ENCODE measurements at regions not wholly inside any gene's neighbourhood (a gene's known extent, or its start where the extent isn't known, plus 50 kb on each side); places are given as distances from the start of the nearest gene placed in this dataset.
A peak's percentile ranks its signal among the peaks of the same experiment; 100 is the strongest.

DNA sequence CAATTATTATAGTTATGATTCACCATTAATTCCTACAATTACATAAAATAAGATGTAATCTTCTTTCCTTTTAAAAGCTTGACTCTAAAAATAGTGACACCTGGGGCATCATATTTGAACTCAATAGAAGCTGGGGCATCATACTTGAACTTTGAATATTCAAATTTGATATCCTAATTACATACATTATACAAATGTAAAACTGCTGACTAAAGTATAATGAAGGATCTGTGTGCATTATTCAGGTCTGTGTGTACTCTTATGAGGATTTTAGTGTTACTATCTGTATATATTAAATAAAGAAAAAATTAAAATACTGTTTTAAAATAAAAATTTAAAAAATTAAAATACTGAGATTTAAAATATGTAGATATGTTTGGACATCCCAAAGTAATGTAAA is 696.9 kb upstream of the FBXO33 start:
- no peaks in the 10 kb centered on the region for H3K27me3 ChIP-seq (ENCODE audit: low read length)
- no peak overlapping the region for H3K4me3 ChIP-seq (ENCODE audit: insufficient read depth, low read length, poor library complexity, severe bottlenecking)
- H3K79me2 ChIP-seq (ENCODE audit: insufficient read depth, low read length): no peaks in the 10 kb centered on the region
- no peak overlapping the region for H3K9ac ChIP-seq (ENCODE audit: low read length)
- no peak overlapping the region for H3K4me2 ChIP-seq (ENCODE audit: low read depth, low read length, poor library complexity, severe bottlenecking)
- H3K9me3 ChIP-seq (ENCODE audit: insufficient read depth, low read length): peaks cover 8% of the 10 kb centered on the region; the same call in 1 of the 2 replicates
- H3K27ac ChIP-seq (ENCODE audit: low read depth, low read length): no peak overlapping the region
- no peak overlapping the region for H2AFZ ChIP-seq (ENCODE audit: low read depth, low read length, severe bottlenecking)
- H3F3A ChIP-seq (ENCODE audit: insufficient read depth): peaks cover 7% of the 10 kb centered on the region; the same call in 1 of the 2 replicates
- TF ChIP-seq EZH2phosphoT487 (conservative IDR thresholded peaks at IDR 0.05; ENCODE audit: low read length): no peak
- TF ChIP-seq, protein P1, sequence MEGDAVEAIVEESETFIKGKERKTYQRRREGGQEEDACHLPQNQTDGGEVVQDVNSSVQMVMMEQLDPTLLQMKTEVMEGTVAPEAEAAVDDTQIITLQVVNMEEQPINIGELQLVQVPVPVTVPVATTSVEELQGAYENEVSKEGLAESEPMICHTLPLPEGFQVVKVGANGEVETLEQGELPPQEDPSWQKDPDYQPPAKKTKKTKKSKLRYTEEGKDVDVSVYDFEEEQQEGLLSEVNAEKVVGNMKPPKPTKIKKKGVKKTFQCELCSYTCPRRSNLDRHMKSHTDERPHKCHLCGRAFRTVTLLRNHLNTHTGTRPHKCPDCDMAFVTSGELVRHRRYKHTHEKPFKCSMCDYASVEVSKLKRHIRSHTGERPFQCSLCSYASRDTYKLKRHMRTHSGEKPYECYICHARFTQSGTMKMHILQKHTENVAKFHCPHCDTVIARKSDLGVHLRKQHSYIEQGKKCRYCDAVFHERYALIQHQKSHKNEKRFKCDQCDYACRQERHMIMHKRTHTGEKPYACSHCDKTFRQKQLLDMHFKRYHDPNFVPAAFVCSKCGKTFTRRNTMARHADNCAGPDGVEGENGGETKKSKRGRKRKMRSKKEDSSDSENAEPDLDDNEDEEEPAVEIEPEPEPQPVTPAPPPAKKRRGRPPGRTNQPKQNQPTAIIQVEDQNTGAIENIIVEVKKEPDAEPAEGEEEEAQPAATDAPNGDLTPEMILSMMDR (IDR thresholded peaks at IDR 0.05; ENCODE audit: insufficient read depth, low read length, poor library complexity, severe bottlenecking): no peak
- peaks cover 3% of the 10 kb centered on the region; the same call in 1 of the 2 replicates for H3K36me3 ChIP-seq (ENCODE audit: low read length)
- H3K9me2 ChIP-seq (replicated peaks; ENCODE audit: insufficient read depth, low read length): no peaks in the 10 kb centered on the region
- no peaks in the 10 kb centered on the region for H4K20me1 ChIP-seq (ENCODE audit: low read depth, low read length)

DNA sequence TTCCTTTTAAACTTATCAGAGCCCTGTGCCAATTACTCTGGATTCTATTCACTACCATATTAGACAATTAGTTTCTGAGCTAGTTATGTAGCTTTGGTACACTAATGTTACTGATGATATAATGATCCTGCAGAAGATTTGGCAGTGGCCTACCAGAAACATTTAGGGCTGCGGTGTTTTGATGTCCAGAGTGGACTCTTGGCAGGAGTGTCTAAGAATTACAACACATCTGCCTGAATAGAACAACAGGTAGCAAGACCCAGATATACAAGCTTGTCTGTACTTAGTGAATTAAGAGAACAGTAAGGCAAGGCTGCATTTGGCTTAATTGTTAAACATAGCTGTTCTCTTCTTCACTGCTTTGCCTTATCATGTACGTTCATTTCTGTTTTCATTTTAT is 691.6 kb upstream of the FBXO33 start:
- no peaks in the 10 kb centered on the region for H3K9me2 ChIP-seq (replicated peaks; ENCODE audit: insufficient read depth, low read length)
- no peaks in the 10 kb centered on the region for H3K27me3 ChIP-seq (ENCODE audit: low read length)
- TF ChIP-seq, protein P1 (IDR thresholded peaks at IDR 0.05; ENCODE audit: insufficient read depth, low read length, poor library complexity, severe bottlenecking): no peak
- no peak for TF ChIP-seq EZH2phosphoT487 (conservative IDR thresholded peaks at IDR 0.05; ENCODE audit: low read length)
- H3K9me3 ChIP-seq (ENCODE audit: insufficient read depth, low read length): 0 out of 2 replicates have a peak, but pooled peaks cover 4% of the 10 kb centered on the region
- no peaks in the 10 kb centered on the region for H3K79me2 ChIP-seq (ENCODE audit: insufficient read depth, low read length)
- no peaks in the 10 kb centered on the region; the same call in 1 of the 2 replicates for H3K36me3 ChIP-seq (ENCODE audit: low read length)
- H3K27ac ChIP-seq (ENCODE audit: low read depth, low read length): peak overlapping the region; percentile 98
- H3K4me2 ChIP-seq (ENCODE audit: low read depth, low read length, poor library complexity, severe bottlenecking): peak overlapping the region; percentile 70
- H4K20me1 ChIP-seq (ENCODE audit: low read depth, low read length): no peaks in the 10 kb centered on the region
- H3F3A ChIP-seq (ENCODE audit: insufficient read depth): peaks cover 28% of the 10 kb centered on the region
- H3K9ac ChIP-seq (ENCODE audit: low read length): peak overlapping the region; percentile 58
- no peak overlapping the region for H3K4me3 ChIP-seq (ENCODE audit: insufficient read depth, low read length, poor library complexity, severe bottlenecking)
- H2AFZ ChIP-seq (ENCODE audit: low read depth, low read length, severe bottlenecking): peak overlapping the region; percentile 67

DNA sequence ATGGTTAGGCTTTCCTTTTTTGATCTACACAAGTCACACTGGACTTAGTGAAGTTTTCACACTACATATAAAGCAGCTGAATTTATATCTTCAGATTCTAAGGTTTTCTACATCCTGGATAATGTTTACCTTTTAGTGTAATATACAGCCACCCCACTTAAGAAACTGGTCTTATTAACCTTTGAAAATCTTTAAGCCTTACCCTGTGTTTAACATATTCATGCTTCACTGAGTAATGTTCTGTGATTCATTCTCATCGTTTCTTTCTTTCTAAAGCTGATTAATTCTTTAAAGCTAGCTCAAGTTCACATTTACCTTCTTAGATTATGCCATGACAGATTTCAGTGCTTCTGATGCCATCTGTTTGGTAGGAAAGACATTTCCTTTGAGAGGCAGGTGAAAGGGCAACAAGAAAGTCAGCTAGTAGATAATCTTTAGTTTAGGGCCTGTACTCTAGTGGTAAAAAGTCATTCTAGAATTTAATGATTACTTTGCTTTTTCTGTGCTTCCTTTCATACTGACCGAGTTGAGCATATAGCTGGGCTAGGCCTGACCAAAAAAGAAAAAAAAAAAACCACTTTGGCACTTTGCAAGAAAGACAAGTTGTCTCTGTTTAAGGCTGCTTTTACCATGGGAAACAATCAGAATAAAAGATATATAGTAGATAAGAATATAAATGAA is 690.9 kb upstream of the FBXO33 start:
- no peaks in the 10 kb centered on the region for H3K9me2 ChIP-seq (replicated peaks; ENCODE audit: insufficient read depth, low read length)
- peak overlapping the region; percentile 29 for H3K4me3 ChIP-seq (ENCODE audit: insufficient read depth, low read length, poor library complexity, severe bottlenecking)
- H2AFZ ChIP-seq (ENCODE audit: low read depth, low read length, severe bottlenecking): peak overlapping the region; percentile 67
- H3K27ac ChIP-seq (ENCODE audit: low read depth, low read length): peak overlapping the region; percentile 98
- H4K20me1 ChIP-seq (ENCODE audit: low read depth, low read length): no peaks in the 10 kb centered on the region
- no peaks in the 10 kb centered on the region for H3K79me2 ChIP-seq (ENCODE audit: insufficient read depth, low read length)
- TF ChIP-seq, protein P1 (IDR thresholded peaks at IDR 0.05; ENCODE audit: insufficient read depth, low read length, poor library complexity, severe bottlenecking): no peak
- no peak for TF ChIP-seq EZH2phosphoT487 (conservative IDR thresholded peaks at IDR 0.05; ENCODE audit: low read length)
- H3K27me3 ChIP-seq (ENCODE audit: low read length): no peaks in the 10 kb centered on the region
- peak overlapping the region; percentile 70 for H3K4me2 ChIP-seq (ENCODE audit: low read depth, low read length, poor library complexity, severe bottlenecking)
- peak overlapping the region; percentile 58 for H3K9ac ChIP-seq (ENCODE audit: low read length)
- peaks cover 28% of the 10 kb centered on the region for H3F3A ChIP-seq (ENCODE audit: insufficient read depth)
- H3K9me3 ChIP-seq (ENCODE audit: insufficient read depth, low read length): 0 out of 2 replicates have a peak, but pooled peaks cover 4% of the 10 kb centered on the region
- no peaks in the 10 kb centered on the region for H3K36me3 ChIP-seq (ENCODE audit: low read length)
